ENCODE measurements at regions not wholly inside any gene's neighbourhood (a gene's known extent, or its start where the extent isn't known, plus 50 kb on each side); places are given as distances from the start of the nearest gene placed in this dataset.

GRCh38 chr9:80282766-80283165 lies 711.0 kb downstream of the TLE4 start:
- no peaks in the 10 kb centered on the region for H3K27me3 ChIP-seq
- no peak overlapping the region for H3K4me3 ChIP-seq
- TF ChIP-seq CTCF (IDR thresholded peaks at IDR 0.05): no peak
- H3K9ac ChIP-seq (ENCODE audit: low read depth in 2 of 2, low read length in 2 of 2): no peak overlapping the region
- no peaks in the 10 kb centered on the region for H3K9me3 ChIP-seq
- intact Hi-C loops (cut with DNase I): no loop called here
- H3K27ac ChIP-seq: no peak overlapping the region
- H3K36me3 ChIP-seq: no peaks in the 10 kb centered on the region
- no peaks in the 10 kb centered on the region for H3K4me1 ChIP-seq
- DNase-seq: no peak

- Histone ChIP-seq H3K9ac (ENCODE audit: low read depth in 2 of 2, low read length in 2 of 2) (no peak overlapping the region), H3K9me3 (no peaks in the 10 kb centered on the region), H3K27ac (no peak overlapping the region), H3K36me3 (no peaks in the 10 kb centered on the region), H3K4me3 (no peak overlapping the region), H3K4me1 (no peaks in the 10 kb centered on the region), H3K27me3 (no peaks in the 10 kb centered on the region)
- intact Hi-C loops (cut with DNase I): no loop called here
- no peak for TF ChIP-seq CTCF (IDR thresholded peaks at IDR 0.05)
- no peak for DNase-seq
Observed at GRCh38 chr9:80259079-80259478, 687.3 kb downstream of the TLE4 start.

GRCh38 chr9:80251778-80252177 lies 680.0 kb downstream of the TLE4 start:
- no peak overlapping the region for H3K9ac ChIP-seq (ENCODE audit: low read depth in 2 of 2, low read length in 2 of 2)
- H3K27me3 ChIP-seq: no peaks in the 10 kb centered on the region
- TF ChIP-seq CTCF (IDR thresholded peaks at IDR 0.05): no peak
- DNase-seq: no peak
- no peak overlapping the region for H3K4me3 ChIP-seq
- H3K4me1 ChIP-seq: no peaks in the 10 kb centered on the region
- H3K36me3 ChIP-seq: no peaks in the 10 kb centered on the region
- H3K27ac ChIP-seq: no peak overlapping the region
- no peaks in the 10 kb centered on the region for H3K9me3 ChIP-seq
- intact Hi-C loops (cut with DNase I): no loop called here

GRCh38 chr9:80242022-80242421 lies 670.3 kb downstream of the TLE4 start:
- no peaks in the 10 kb centered on the region for H3K9me3 ChIP-seq
- H3K9ac ChIP-seq (ENCODE audit: low read depth in 2 of 2, low read length in 2 of 2): no peak overlapping the region
- H3K4me3 ChIP-seq: no peak overlapping the region
- H3K36me3 ChIP-seq: no peaks in the 10 kb centered on the region
- DNase-seq: no peak
- no peak for TF ChIP-seq CTCF (IDR thresholded peaks at IDR 0.05)
- no peak overlapping the region for H3K27ac ChIP-seq
- H3K4me1 ChIP-seq: no peaks in the 10 kb centered on the region
- intact Hi-C loops (cut with DNase I): no loop called here
- H3K27me3 ChIP-seq: no peaks in the 10 kb centered on the region

- Histone ChIP-seq H3K4me1 (no peaks in the 10 kb centered on the region), H3K27ac (no peak overlapping the region), H3K4me3 (no peak overlapping the region), H3K36me3 (no peaks in the 10 kb centered on the region), H3K27me3 (no peaks in the 10 kb centered on the region), H3K9ac (ENCODE audit: low read depth in 2 of 2, low read length in 2 of 2) (no peak overlapping the region), H3K9me3 (no peaks in the 10 kb centered on the region)
- no peak for TF ChIP-seq CTCF (IDR thresholded peaks at IDR 0.05)
- DNase-seq: no peak
- intact Hi-C loops (cut with DNase I): no loop called here
Observed at GRCh38 chr9:80235752-80236151, 664.0 kb downstream of the TLE4 start.

GRCh38 chr9:80233906-80234305 lies 662.1 kb downstream of the TLE4 start:
- Histone ChIP-seq H3K9ac (ENCODE audit: low read depth in 2 of 2, low read length in 2 of 2) (no peak overlapping the region), H3K4me3 (no peak overlapping the region), H3K9me3 (no peaks in the 10 kb centered on the region), H3K4me1 (no peaks in the 10 kb centered on the region), H3K27ac (no peak overlapping the region), H3K36me3 (no peaks in the 10 kb centered on the region), H3K27me3 (no peaks in the 10 kb centered on the region)
- DNase-seq: no peak
- no peak for TF ChIP-seq CTCF (IDR thresholded peaks at IDR 0.05)
- intact Hi-C loops (cut with DNase I): no loop called here
